HEK293T (cell line): ENCODE measurements at regions not wholly inside any gene's neighbourhood (a gene's known extent, or its start where the extent isn't known, plus 50 kb on each side); places are given as distances from the start of the nearest gene placed in this dataset.

ENCODE experiments used
- ARNT ChIP-seq: fragments of 450-650 bp; IDR thresholded peaks from 2 replicates; pipeline ENCODE4 v1.6.1; 2017; ENCODE audit warnings: mild to moderate bottlenecking
- CTBP1 ChIP-seq: fragments of 450-650 bp; IDR thresholded peaks from 2 replicates; pipeline ENCODE4 v1.6.1; 2016; ENCODE audit warnings: borderline replicate concordance
- ELF4 ChIP-seq: fragments of 450-650 bp; IDR thresholded peaks from 2 replicates; pipeline ENCODE4 v1.6.1; 2017; ENCODE audit warnings: antibody characterized with exemption
- FOXM1 ChIP-seq: fragments of 450-650 bp; IDR thresholded peaks from 2 replicates; pipeline ENCODE4 v1.6.1; 2017; ENCODE audit warnings: mild to moderate bottlenecking, borderline replicate concordance
- LEF1 ChIP-seq: fragments of 450-650 bp; IDR thresholded peaks from 2 replicates; pipeline ENCODE4 v1.6.1; 2017; ENCODE audit warnings: mild to moderate bottlenecking, borderline replicate concordance
- SP1 ChIP-seq: fragments of 450-650 bp; IDR thresholded peaks from 2 replicates; pipeline ENCODE4 v1.6.1; 2017
- ZNF384 ChIP-seq: fragments of 450-650 bp; IDR thresholded peaks from 2 replicates; pipeline ENCODE4 v1.6.1; 2016

- TF ChIP-seq SP1 (no peak), LEF1 (no peak), ARNT (no peak), ZNF384 (no peak), ELF4 (no peak), CTBP1 (no peak), FOXM1 (no peak)
Observed at GRCh38 chr6:148226284-148226683, 116.4 kb upstream of the SASH1 start.
